A549 (cell line): ENCODE measurements at regions not wholly inside any gene's neighbourhood (a gene's known extent, or its start where the extent isn't known, plus 50 kb on each side); places are given as distances from the start of the nearest gene placed in this dataset.
A peak's percentile ranks its signal among the peaks of the same experiment; 100 is the strongest.

ENCODE experiments used
- ATAC-seq, 2 experiments: fragments of 200-7000 bp in 1 of 2; fragments of >200 bp in 1 of 2; cut with Nextera tagmentation in 1 of 2; cut with Tn5 transposase in 1 of 2; 3 replicates each; pipeline versions ENCODE4 v1.8.0 to v1.9.1; 2018 to 2020; ENCODE audit warnings: mild to moderate bottlenecking in 1 of 2, moderate library complexity in 1 of 2
- CTCF ChIA-PET: fragments of 300-600 bp; sonication (Branson Sonifier 250); formaldehyde crosslinking; extraction: SDS; loops from one replicate; lab custom pipeline; 2021; ENCODE audit warnings: antibody characterized with exemption, inconsistent platforms; lab: Yijun Ruan, JAX
- POLR2A ChIA-PET: fragments of 350-600 bp; formaldehyde crosslinking; extraction: SDS; loops from one replicate; lab custom pipeline; 2021; ENCODE audit warnings: antibody characterized with exemption, inconsistent platforms; lab: Yijun Ruan, JAX
- DNase-seq, 2 experiments: peaks; one replicate each; pipeline versions ENCODE4 v3.0.0 to v3.0.0-alpha.2; 2011 to 2016; ENCODE audit warnings: low read depth in 1 of 2, low spot score in 1 of 2
- FAIRE-seq: peaks from 2 replicates; lab custom pipeline; 2011; peaks lifted over from hg19 to GRCh38; lab: Jason Lieb, UNC
- H3K27ac ChIP-seq, 2 experiments: fragments of >200 bp; sonication (Bioruptor Twin); formaldehyde crosslinking; 3 replicates each; pipeline ENCODE4 v1.5.1; 2016 to 2017
- H3K4me1 ChIP-seq: fragments of >200 bp; sonication (Bioruptor Twin); formaldehyde crosslinking; 3 replicates; pipeline ENCODE4 v1.6.1; 2016
- H3K4me2 ChIP-seq: fragments of >200 bp; sonication (Bioruptor Twin); formaldehyde crosslinking; 3 replicates; pipeline ENCODE4 v1.6.1; 2016
- H3K4me3 ChIP-seq: fragments of >200 bp; sonication (Bioruptor Twin); formaldehyde crosslinking; 3 replicates; pipeline ENCODE4 v1.5.1; 2016
- H3K9me3 ChIP-seq: fragments of >200 bp; sonication (Bioruptor Twin); formaldehyde crosslinking; 3 replicates; pipeline ENCODE4 v1.6.1; 2016
- BHLHE40 ChIP-seq: IDR thresholded peaks from 2 replicates; pipeline ENCODE4 v1.6.1; 2012; ENCODE audit warnings: low read depth, low read length, inconsistent platforms
- CHD2 ChIP-seq: fragments of 150-350 bp; IDR thresholded peaks from 2 replicates; pipeline ENCODE4 v1.6.1; 2014; ENCODE audit warnings: low read length; ENCODE audit not compliant: partially characterized antibody
- FOSL2 ChIP-seq, 2 experiments: fragments of 450-650 bp in 1 of 2; fragments of >200 bp in 1 of 2; sonication (Bioruptor Twin) in 1 of 2; formaldehyde crosslinking; IDR thresholded peaks; 2 replicates each; pipeline versions ENCODE4 v1.5.0 to v1.6.1; 2016 to 2020; ENCODE audit warnings: mild to moderate bottlenecking in 1 of 2, moderate library complexity in 1 of 2
- FOXS1 ChIP-seq: fragments of 250-450 bp; sonication (Bioruptor Pico); IDR thresholded peaks from 2 replicates; pipeline ENCODE4 v1.5.0; 2020; ENCODE audit warnings: mild to moderate bottlenecking, moderate library complexity
- JUN ChIP-seq, 2 experiments: fragments of >200 bp; sonication (Bioruptor Twin); formaldehyde crosslinking; IDR thresholded peaks; 2 replicates in 1 of 2; 3 replicates in 1 of 2; pipeline ENCODE4 v1.6.1; 2016 to 2017
- KDM1A ChIP-seq: fragments of 200-600 bp; sonication (generic); IDR thresholded peaks from 2 replicates; pipeline ENCODE4 v1.6.1; 2016; ENCODE audit warnings: low read depth, mild to moderate bottlenecking
- KDM5A ChIP-seq: fragments of 200-600 bp; sonication (generic); IDR thresholded peaks from 2 replicates; pipeline ENCODE4 v1.6.1; 2016; ENCODE audit warnings: antibody characterized with exemption, mild to moderate bottlenecking
- MAZ ChIP-seq: fragments of 150-350 bp; IDR thresholded peaks from 2 replicates; pipeline ENCODE4 v1.6.1; 2014; ENCODE audit warnings: antibody characterized with exemption, low read depth, low read length, borderline replicate concordance
- NFE2L2 ChIP-seq: fragments of 150-350 bp; conservative IDR thresholded peaks from 2 replicates; pipeline ENCODE4 v1.6.1; 2014; ENCODE audit warnings: low read length
- NR3C1 ChIP-seq: fragments of >200 bp; sonication (Bioruptor Twin); formaldehyde crosslinking; IDR thresholded peaks from 3 replicates; pipeline ENCODE4 v1.6.1; 2017
- POLR2A ChIP-seq: IDR thresholded peaks from 2 replicates; pipeline ENCODE4 v1.6.1; 2012; ENCODE audit warnings: mild to moderate bottlenecking, low read length
- RAD21 ChIP-seq, 2 experiments: fragments of >200 bp in 1 of 2; sonication (Bioruptor Twin) in 1 of 2; formaldehyde crosslinking in 1 of 2; IDR thresholded peaks in 1 of 2; conservative IDR thresholded peaks in 1 of 2; 2 replicates in 1 of 2; 3 replicates in 1 of 2; pipeline ENCODE4 v1.6.1; 2012 to 2018; ENCODE audit warnings: inconsistent platforms in 1 of 2
- RARB ChIP-seq: fragments of 250-450 bp; sonication (Bioruptor Pico); IDR thresholded peaks from 2 replicates; pipeline ENCODE4 v1.8.0; 2021; ENCODE audit warnings: mild to moderate bottlenecking, moderate library complexity
- RCOR1 ChIP-seq: fragments of 150-350 bp; IDR thresholded peaks from 2 replicates; pipeline ENCODE4 v1.6.1; 2014; ENCODE audit warnings: antibody characterized with exemption, low read length, low read depth
- RNF2 ChIP-seq: fragments of 200-600 bp; sonication (generic); IDR thresholded peaks from 2 replicates; pipeline ENCODE4 v1.6.1; 2016; ENCODE audit warnings: low read depth, mild to moderate bottlenecking, antibody characterized with exemption, moderate library complexity, borderline replicate concordance
- SMC3 ChIP-seq: fragments of >200 bp; sonication (Bioruptor Twin); formaldehyde crosslinking; IDR thresholded peaks from 3 replicates; pipeline ENCODE4 v1.6.1; 2018; ENCODE audit warnings: inconsistent platforms
- SREBF2 ChIP-seq: fragments of 450-650 bp; IDR thresholded peaks from 2 replicates; pipeline ENCODE4 v1.6.1; 2014; ENCODE audit warnings: mild to moderate bottlenecking, moderate library complexity
- TP53 ChIP-seq: fragments of 250-450 bp; sonication (Bioruptor Pico); IDR thresholded peaks from 2 replicates; pipeline ENCODE4 v1.5.0; 2021; ENCODE audit warnings: mild to moderate bottlenecking, moderate library complexity
- ZNF302 ChIP-seq: fragments of 250-450 bp; sonication (Bioruptor Pico); IDR thresholded peaks from 2 replicates; pipeline ENCODE4 v1.9.0; 2021; ENCODE audit warnings: inconsistent platforms, mild to moderate bottlenecking, moderate library complexity
- WGBS: methylation state at CpG from one replicate; pipeline ENCODE4 v1.1.6; 2017; ENCODE audit errors: missing lambda C conversion rate; 5-methylcytosine and 5-hydroxymethylcytosine counted together
- TF ChIP-seq, protein P1 (sequence below): IDR thresholded peaks from 2 replicates; pipeline ENCODE4 v1.6.1; 2012
- TF ChIP-seq, protein P2 (sequence below): IDR thresholded peaks from 2 replicates; pipeline ENCODE4 v1.6.1; 2012; ENCODE audit warnings: low read depth, borderline replicate concordance
- TF ChIP-seq, protein P3 (sequence below): fragments of 250-450 bp; sonication (Bioruptor Pico); IDR thresholded peaks from 2 replicates; pipeline ENCODE4 v1.5.0; 2021; ENCODE audit warnings: mild to moderate bottlenecking, moderate library complexity, borderline replicate concordance
- TF ChIP-seq, protein P4 (sequence below): fragments of >200 bp; sonication (Bioruptor Twin); formaldehyde crosslinking; IDR thresholded peaks from 3 replicates; pipeline ENCODE4 v1.6.1; 2016

DNA sequence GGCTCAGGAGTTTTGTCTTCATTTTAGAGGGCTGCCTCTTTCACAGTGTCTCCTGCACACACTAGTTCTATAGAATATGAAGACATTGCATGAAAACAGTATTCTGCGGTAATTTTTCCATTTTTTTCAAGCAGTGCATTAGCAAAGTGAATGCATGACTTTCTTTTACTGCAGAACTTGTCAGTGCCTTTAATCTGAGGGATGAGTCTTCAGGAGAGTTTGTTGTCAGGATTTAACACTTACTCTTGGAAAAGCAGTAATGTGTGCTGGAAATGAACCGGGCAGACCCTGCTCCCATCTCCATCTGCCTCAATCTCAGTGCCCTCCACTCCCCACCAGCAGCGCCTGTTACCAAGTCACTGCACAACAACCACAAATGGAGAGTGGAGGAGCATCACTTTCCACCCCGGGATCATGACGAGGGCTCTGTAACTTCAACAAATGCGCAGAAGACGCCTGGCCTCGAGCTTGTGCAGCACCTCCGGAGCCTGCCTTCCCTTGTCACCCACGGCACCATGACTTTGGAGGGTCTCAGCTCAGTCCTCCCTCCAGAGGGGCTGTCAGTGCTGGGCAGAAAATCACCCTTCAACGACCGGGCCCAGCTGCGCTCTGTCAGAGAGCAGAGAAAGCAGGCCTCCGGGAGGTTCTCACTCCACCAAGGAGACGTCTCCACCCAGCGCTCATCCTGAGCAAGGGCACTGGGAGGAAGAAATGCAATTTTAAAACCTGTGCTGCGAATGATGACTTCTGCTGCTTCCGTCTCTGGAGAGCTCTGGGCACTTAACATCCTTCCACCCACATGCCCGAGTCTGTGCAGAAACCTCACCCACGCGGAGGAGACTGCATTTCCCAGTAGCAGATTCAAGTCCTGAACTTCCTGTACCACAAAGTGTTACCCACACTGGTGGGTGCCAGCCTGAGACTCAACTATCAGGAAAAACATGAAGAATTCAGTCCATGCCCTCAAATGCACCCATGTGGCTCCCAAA lies 255.7 kb downstream of the ADGRD1 start:
- POLR2A ChIA-PET = no interaction called here
- no peak for FAIRE-seq

DNA sequence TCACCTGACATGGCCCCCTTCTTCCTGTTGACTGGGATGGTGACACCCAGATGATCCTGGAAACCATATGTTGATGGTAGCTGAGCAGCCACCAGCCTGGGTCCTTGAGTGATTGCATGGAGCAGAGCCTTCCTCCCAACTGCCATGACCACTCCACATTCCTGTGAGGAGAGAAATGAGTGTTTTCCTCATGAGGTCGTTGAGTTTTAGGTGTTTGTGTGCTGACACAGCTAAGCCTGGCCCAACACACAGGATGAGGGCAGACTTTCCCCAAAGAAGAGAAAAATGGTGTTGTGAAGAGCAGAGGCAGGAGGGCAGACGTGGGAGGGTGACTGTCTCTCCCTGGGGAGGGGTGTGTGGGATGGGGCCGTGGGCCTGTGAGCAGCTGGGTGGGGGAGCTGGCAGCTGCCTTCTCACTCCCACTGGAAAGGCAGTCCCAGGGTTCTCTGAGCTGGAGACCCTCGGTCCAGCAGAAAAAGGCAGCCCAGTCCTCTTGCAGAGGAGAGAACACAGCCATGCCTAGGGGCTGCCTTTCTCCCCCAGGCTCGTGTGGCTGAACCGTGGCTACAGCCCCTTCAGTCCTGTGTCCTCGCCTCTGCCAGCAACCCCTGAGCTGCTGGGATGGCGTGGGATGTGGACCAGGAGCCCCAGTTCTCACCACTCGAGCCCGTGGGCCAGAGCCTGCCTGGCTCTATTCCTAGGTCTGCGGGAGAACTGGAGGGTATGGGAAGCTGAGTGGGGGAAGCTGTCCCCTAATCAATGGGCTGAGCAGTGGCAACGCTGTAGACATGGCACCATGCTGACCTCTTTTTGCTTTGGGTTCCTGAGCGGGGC lies 257.0 kb downstream of the ADGRD1 start:
- 57% methylated on average over 13 of the region's 13 CpGs for WGBS
- H3K27ac ChIP-seq = 0 out of 6 replicates have a peak overlapping the region, but pooled peaks of 1 of the 2 experiments have one; percentile 24
- ChIA-PET CTCF (interaction anchor here (1.4 kb wide), 1 partner anchor 78 kb away, joined by 4 read pairs; no protein-coding TSS in a partner anchor), POLR2A (no interaction called here)
- FAIRE-seq = no peak
- DNase-seq = no peak
- TF ChIP-seq ZNF302 (CRISPR knock-in tag) (no peak), RAD21 (conservative IDR thresholded peaks at IDR 0.05 in 1 of 2, IDR thresholded peaks at IDR 0.05 in 1 of 2) (no peak), RARB (CRISPR knock-in tag) (no peak), POLR2A (no peak), TP53 (no peak), RCOR1 (no peak)
- H3K4me1 ChIP-seq = no peaks in the 10 kb centered on the region
- H3K4me2 ChIP-seq = no peak overlapping the region
- no peak overlapping the region for H3K4me3 ChIP-seq
- ATAC-seq = no peak
- no peaks in the 10 kb centered on the region for H3K9me3 ChIP-seq

More for the DNA sequence above, 255.7 kb downstream of the ADGRD1 start:
- TF ChIP-seq RAD21 (conservative IDR thresholded peaks at IDR 0.05 in 1 of 2, IDR thresholded peaks at IDR 0.05 in 1 of 2) = no peak
- TF ChIP-seq, protein P1, sequence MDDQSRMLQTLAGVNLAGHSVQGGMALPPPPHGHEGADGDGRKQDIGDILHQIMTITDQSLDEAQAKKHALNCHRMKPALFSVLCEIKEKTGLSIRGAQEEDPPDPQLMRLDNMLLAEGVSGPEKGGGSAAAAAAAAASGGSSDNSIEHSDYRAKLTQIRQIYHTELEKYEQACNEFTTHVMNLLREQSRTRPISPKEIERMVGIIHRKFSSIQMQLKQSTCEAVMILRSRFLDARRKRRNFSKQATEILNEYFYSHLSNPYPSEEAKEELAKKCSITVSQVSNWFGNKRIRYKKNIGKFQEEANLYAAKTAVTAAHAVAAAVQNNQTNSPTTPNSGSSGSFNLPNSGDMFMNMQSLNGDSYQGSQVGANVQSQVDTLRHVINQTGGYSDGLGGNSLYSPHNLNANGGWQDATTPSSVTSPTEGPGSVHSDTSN = no peak
- no peak for TF ChIP-seq FOXS1 (CRISPR knock-in tag)
- no peak for TF ChIP-seq SMC3
- TF ChIP-seq, protein P2, sequence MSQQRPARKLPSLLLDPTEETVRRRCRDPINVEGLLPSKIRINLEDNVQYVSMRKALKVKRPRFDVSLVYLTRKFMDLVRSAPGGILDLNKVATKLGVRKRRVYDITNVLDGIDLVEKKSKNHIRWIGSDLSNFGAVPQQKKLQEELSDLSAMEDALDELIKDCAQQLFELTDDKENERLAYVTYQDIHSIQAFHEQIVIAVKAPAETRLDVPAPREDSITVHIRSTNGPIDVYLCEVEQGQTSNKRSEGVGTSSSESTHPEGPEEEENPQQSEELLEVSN = no peak
- H3K4me3 ChIP-seq = no peak overlapping the region
- H3K27ac ChIP-seq = no peak overlapping the region
- no peaks in the 10 kb centered on the region for H3K4me1 ChIP-seq
- no peak for DNase-seq
- CTCF ChIA-PET = no interaction called here
- no peaks in the 10 kb centered on the region for H3K9me3 ChIP-seq
- H3K4me2 ChIP-seq = no peak overlapping the region
- WGBS = 85% methylated on average over 21 of the region's 21 CpGs
- ATAC-seq = no peak

DNA sequence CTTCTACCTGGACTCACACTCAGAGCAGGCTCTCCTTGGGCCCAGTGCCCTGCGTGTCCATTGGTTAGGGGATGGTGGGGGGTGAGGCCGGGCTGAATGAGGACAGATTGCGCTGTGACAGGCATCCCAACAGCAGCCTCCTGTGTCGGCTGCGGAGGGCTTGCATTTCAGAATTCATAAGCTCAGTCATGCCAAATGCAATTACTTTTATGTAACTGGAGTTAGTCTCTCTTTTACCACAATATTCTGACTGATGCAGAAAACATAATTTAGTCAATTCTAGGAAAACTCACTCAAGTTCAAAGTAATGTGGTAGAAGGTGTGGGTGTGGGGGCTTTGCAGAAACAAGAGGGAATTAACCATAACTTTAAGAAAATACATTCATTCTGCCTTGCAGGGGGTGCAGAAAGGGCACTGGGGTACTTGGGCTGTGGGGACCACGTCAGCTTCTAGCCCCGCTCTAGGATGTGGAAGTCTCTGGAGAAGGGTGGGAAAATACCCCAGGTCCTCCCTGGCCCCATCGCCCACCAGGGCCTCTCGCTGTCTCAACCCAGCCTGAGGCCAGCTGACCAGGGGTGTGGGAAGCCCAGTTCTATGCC lies 257.7 kb downstream of the ADGRD1 start:
- no peak overlapping the region for H3K4me2 ChIP-seq

More for the DNA sequence above, 257.7 kb downstream of the ADGRD1 start:
- Histone ChIP-seq H3K9me3 (no peaks in the 10 kb centered on the region), H3K4me3 (no peak overlapping the region), H3K27ac (no peak overlapping the region), H3K4me1 (no peaks in the 10 kb centered on the region)
- POLR2A ChIA-PET = no interaction called here
- ATAC-seq (no peak), FAIRE-seq (no peak), DNase-seq (no peak)
- TF ChIP-seq SREBF2 (no peak), JUN (IDR thresholded peaks at IDR 0.05) (no peak), RCOR1 (no peak), ZNF302 (CRISPR knock-in tag) (no peak), FOSL2 (IDR thresholded peaks at IDR 0.05) (no peak), FOSL2 (CRISPR knock-in tag; IDR thresholded peaks at IDR 0.05) (no peak), BHLHE40 (no peak), KDM1A (no peak), MAZ (no peak), KDM5A (no peak), NR3C1 (no peak), RNF2 (no peak), NFE2L2 (no peak), SMC3 (no peak), CHD2 (no peak)
- TF ChIP-seq, protein P3, sequence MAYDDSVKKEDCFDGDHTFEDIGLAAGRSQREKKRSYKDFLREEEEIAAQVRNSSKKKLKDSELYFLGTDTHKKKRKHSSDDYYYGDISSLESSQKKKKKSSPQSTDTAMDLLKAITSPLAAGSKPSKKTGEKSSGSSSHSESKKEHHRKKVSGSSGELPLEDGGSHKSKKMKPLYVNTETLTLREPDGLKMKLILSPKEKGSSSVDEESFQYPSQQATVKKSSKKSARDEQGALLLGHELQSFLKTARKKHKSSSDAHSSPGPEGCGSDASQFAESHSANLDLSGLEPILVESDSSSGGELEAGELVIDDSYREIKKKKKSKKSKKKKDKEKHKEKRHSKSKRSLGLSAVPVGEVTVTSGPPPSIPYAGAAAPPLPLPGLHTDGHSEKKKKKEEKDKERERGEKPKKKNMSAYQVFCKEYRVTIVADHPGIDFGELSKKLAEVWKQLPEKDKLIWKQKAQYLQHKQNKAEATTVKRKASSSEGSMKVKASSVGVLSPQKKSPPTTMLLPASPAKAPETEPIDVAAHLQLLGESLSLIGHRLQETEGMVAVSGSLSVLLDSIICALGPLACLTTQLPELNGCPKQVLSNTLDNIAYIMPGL (CRISPR knock-in tag) = no peak
- TF ChIP-seq, protein P4, sequence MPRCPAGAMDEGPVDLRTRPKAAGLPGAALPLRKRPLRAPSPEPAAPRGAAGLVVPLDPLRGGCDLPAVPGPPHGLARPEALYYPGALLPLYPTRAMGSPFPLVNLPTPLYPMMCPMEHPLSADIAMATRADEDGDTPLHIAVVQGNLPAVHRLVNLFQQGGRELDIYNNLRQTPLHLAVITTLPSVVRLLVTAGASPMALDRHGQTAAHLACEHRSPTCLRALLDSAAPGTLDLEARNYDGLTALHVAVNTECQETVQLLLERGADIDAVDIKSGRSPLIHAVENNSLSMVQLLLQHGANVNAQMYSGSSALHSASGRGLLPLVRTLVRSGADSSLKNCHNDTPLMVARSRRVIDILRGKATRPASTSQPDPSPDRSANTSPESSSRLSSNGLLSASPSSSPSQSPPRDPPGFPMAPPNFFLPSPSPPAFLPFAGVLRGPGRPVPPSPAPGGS = no peak
- CTCF ChIA-PET = interaction anchor here (1.4 kb wide), 1 partner anchor 78 kb away, joined by 4 read pairs; no protein-coding TSS in a partner anchor
- 78% methylated on average over 9 of the region's 9 CpGs for WGBS
